GM23338 (cell line): ENCODE measurements at regions not wholly inside any gene's neighbourhood (a gene's known extent, or its start where the extent isn't known, plus 50 kb on each side); places are given as distances from the start of the nearest gene placed in this dataset.
A peak's percentile ranks its signal among the peaks of the same experiment; 100 is the strongest.

Experiments used
- ATAC-seq: fragments of 200-7000 bp; cut with Tn5 transposase; 3 replicates; pipeline ENCODE4 v1.9.1; 2020
- DNase-seq: peaks from one replicate; pipeline ENCODE4 v3.0.0-alpha.2; 2015; ENCODE audit warnings: low spot score
- H2AFZ ChIP-seq: fragments of 200-600 bp; sonication (generic); 2 replicates; pipeline ENCODE4 v1.8.0; 2016; ENCODE audit warnings: antibody characterized with exemption, mild to moderate bottlenecking, moderate library complexity
- H3F3A ChIP-seq: fragments of 200-600 bp; sonication (generic); replicated peaks from 2 replicates; pipeline ENCODE4 v1.8.0; 2017; ENCODE audit warnings: antibody characterized with exemption, mixed run types, low read depth
- H3K27ac ChIP-seq: fragments of 200-600 bp; sonication (generic); 2 replicates; pipeline ENCODE4 v1.6.1; 2016; ENCODE audit warnings: low read depth
- H3K27me3 ChIP-seq: fragments of 200-600 bp; sonication (generic); 2 replicates; pipeline ENCODE4 v1.8.0; 2016; ENCODE audit warnings: mild to moderate bottlenecking, mixed run types, moderate library complexity; ENCODE audit not compliant: insufficient read depth
- H3K36me3 ChIP-seq: fragments of 200-600 bp; sonication (generic); 2 replicates; pipeline ENCODE4 v1.8.0; 2016; ENCODE audit warnings: mild to moderate bottlenecking; ENCODE audit not compliant: insufficient read depth
- H3K4me1 ChIP-seq: fragments of 200-600 bp; sonication (generic); 2 replicates; pipeline ENCODE4 v1.8.0; 2016; ENCODE audit warnings: mild to moderate bottlenecking, moderate library complexity; ENCODE audit not compliant: insufficient read depth
- H3K4me2 ChIP-seq: fragments of 200-600 bp; sonication (generic); 2 replicates; pipeline ENCODE4 v1.7.1; 2017; ENCODE audit warnings: mixed run types
- H3K4me3 ChIP-seq: fragments of 200-600 bp; sonication (generic); 2 replicates; pipeline ENCODE4 v1.6.1; 2016; ENCODE audit warnings: mixed run types
- H3K79me2 ChIP-seq: fragments of 200-600 bp; sonication (generic); replicated peaks from 2 replicates; pipeline ENCODE4 v1.8.0; 2017; ENCODE audit warnings: mild to moderate bottlenecking; ENCODE audit not compliant: insufficient read depth
- H3K9me2 ChIP-seq: fragments of 200-600 bp; sonication (generic); 2 replicates; pipeline ENCODE4 v1.8.0; 2017; ENCODE audit not compliant: insufficient read depth
- H4K20me1 ChIP-seq: fragments of 200-600 bp; sonication (generic); replicated peaks from 2 replicates; pipeline ENCODE4 v1.8.0; 2017; ENCODE audit warnings: mild to moderate bottlenecking; ENCODE audit not compliant: insufficient read depth
- H3K27ac Mint-ChIP-seq: 2 replicates; pipeline ENCODE4 v1.8.0; 2020; ENCODE audit warnings: inconsistent platforms, mild to moderate bottlenecking, moderate library complexity, mixed read lengths
- H3K27me3 Mint-ChIP-seq: 3 replicates; pipeline ENCODE4 v1.8.0; 2022; ENCODE audit warnings: low read depth, mild to moderate bottlenecking, moderate library complexity, mixed read lengths, inconsistent platforms; ENCODE audit not compliant: insufficient read depth, poor library complexity
- H3K36me3 Mint-ChIP-seq: 3 replicates; pipeline ENCODE4 v1.8.0; 2021; ENCODE audit warnings: low read depth, mild to moderate bottlenecking, inconsistent platforms, moderate library complexity, mixed read lengths
- H3K4me1 Mint-ChIP-seq: 3 replicates; pipeline ENCODE4 v1.8.0; 2020; ENCODE audit warnings: mild to moderate bottlenecking, inconsistent platforms, mixed read lengths
- H3K4me3 Mint-ChIP-seq: 3 replicates; pipeline ENCODE4 v1.8.0; 2021; ENCODE audit warnings: moderate library complexity, mild to moderate bottlenecking, inconsistent platforms, mixed read lengths
- H3K9me3 Mint-ChIP-seq: 3 replicates; pipeline ENCODE4 v1.8.0; 2020; ENCODE audit warnings: moderate library complexity, mild to moderate bottlenecking, inconsistent platforms, mixed read lengths
- CTCF ChIP-seq, 2 experiments: fragments of 200-600 bp in 1 of 2; sonication (generic) in 1 of 2; conservative IDR thresholded peaks; 2 replicates each; pipeline versions ENCODE4 v1.5.1 to v1.6.1; 2016 to 2017; ENCODE audit warnings: antibody characterized with exemption in 2 of 2, low read depth in 2 of 2, mild to moderate bottlenecking in 2 of 2, moderate library complexity in 1 of 2
- EZH2 ChIP-seq: fragments of 200-600 bp; sonication (generic); IDR thresholded peaks from one replicate; pipeline ENCODE4 v1.8.0; 2017; ENCODE audit warnings: antibody characterized with exemption, mild to moderate bottlenecking, low read depth; ENCODE audit not compliant: unreplicated experiment
- NANOG ChIP-seq: IDR thresholded peaks from 2 replicates; pipeline ENCODE4 v1.6.1; 2016; ENCODE audit warnings: antibody characterized with exemption, borderline replicate concordance
- REST ChIP-seq: IDR thresholded peaks from one replicate; pipeline ENCODE4 v1.6.1; 2018; ENCODE audit warnings: antibody characterized with exemption; ENCODE audit not compliant: unreplicated experiment
- ZNF114 ChIP-seq: fragments of 250-450 bp; sonication (Bioruptor Pico); IDR thresholded peaks from 2 replicates; pipeline ENCODE4 v1.5.0; 2020; ENCODE audit warnings: mild to moderate bottlenecking, moderate library complexity
- TF ChIP-seq, protein P1 (sequence below): fragments of 250-450 bp; sonication (Bioruptor Pico); IDR thresholded peaks from 2 replicates; pipeline ENCODE4 v1.5.0; 2020; ENCODE audit warnings: mild to moderate bottlenecking, moderate library complexity
- TF ChIP-seq, protein P2 (sequence below): IDR thresholded peaks from 2 replicates; pipeline ENCODE4 v1.6.1; 2016; ENCODE audit warnings: antibody characterized with exemption

- ATAC-seq (no peak), DNase-seq (no peak)
- H3K36me3 Mint-ChIP-seq, result no peaks in the 10 kb centered on the region
- H3K9me3 Mint-ChIP-seq, result no peaks in the 10 kb centered on the region
- H3K4me3 Mint-ChIP-seq, result no peak overlapping the region
- H3F3A ChIP-seq, result no peaks in the 10 kb centered on the region
- H3K4me2 ChIP-seq, result no peak overlapping the region
- H3K27ac ChIP-seq, result no peak overlapping the region
- no peaks in the 10 kb centered on the region for H3K27me3 Mint-ChIP-seq
- H3K79me2 ChIP-seq, result no peaks in the 10 kb centered on the region
- H3K27ac Mint-ChIP-seq, result no peak overlapping the region
- H2AFZ ChIP-seq, result 0 out of 2 replicates have a peak overlapping the region, but pooled peaks have one; percentile 11
- H3K4me1 Mint-ChIP-seq, result peaks cover 14% of the 10 kb centered on the region; the same call in 2 of the 3 replicates
- H3K9me2 ChIP-seq, result no peaks in the 10 kb centered on the region
- H3K4me1 ChIP-seq, result peaks cover 12% of the 10 kb centered on the region
- H3K27me3 ChIP-seq, result no peaks in the 10 kb centered on the region
- no peak overlapping the region for H3K4me3 ChIP-seq
- no peaks in the 10 kb centered on the region for H3K36me3 ChIP-seq
- no peaks in the 10 kb centered on the region for H4K20me1 ChIP-seq
- TF ChIP-seq NANOG (no peak), REST (no peak), ZNF114 (CRISPR knock-in tag) (no peak), EZH2 (no peak), CTCF (conservative IDR thresholded peaks at IDR 0.05; ENCODE audit: low read depth in 2 of 2) (no peak)
- TF ChIP-seq, protein P1, sequence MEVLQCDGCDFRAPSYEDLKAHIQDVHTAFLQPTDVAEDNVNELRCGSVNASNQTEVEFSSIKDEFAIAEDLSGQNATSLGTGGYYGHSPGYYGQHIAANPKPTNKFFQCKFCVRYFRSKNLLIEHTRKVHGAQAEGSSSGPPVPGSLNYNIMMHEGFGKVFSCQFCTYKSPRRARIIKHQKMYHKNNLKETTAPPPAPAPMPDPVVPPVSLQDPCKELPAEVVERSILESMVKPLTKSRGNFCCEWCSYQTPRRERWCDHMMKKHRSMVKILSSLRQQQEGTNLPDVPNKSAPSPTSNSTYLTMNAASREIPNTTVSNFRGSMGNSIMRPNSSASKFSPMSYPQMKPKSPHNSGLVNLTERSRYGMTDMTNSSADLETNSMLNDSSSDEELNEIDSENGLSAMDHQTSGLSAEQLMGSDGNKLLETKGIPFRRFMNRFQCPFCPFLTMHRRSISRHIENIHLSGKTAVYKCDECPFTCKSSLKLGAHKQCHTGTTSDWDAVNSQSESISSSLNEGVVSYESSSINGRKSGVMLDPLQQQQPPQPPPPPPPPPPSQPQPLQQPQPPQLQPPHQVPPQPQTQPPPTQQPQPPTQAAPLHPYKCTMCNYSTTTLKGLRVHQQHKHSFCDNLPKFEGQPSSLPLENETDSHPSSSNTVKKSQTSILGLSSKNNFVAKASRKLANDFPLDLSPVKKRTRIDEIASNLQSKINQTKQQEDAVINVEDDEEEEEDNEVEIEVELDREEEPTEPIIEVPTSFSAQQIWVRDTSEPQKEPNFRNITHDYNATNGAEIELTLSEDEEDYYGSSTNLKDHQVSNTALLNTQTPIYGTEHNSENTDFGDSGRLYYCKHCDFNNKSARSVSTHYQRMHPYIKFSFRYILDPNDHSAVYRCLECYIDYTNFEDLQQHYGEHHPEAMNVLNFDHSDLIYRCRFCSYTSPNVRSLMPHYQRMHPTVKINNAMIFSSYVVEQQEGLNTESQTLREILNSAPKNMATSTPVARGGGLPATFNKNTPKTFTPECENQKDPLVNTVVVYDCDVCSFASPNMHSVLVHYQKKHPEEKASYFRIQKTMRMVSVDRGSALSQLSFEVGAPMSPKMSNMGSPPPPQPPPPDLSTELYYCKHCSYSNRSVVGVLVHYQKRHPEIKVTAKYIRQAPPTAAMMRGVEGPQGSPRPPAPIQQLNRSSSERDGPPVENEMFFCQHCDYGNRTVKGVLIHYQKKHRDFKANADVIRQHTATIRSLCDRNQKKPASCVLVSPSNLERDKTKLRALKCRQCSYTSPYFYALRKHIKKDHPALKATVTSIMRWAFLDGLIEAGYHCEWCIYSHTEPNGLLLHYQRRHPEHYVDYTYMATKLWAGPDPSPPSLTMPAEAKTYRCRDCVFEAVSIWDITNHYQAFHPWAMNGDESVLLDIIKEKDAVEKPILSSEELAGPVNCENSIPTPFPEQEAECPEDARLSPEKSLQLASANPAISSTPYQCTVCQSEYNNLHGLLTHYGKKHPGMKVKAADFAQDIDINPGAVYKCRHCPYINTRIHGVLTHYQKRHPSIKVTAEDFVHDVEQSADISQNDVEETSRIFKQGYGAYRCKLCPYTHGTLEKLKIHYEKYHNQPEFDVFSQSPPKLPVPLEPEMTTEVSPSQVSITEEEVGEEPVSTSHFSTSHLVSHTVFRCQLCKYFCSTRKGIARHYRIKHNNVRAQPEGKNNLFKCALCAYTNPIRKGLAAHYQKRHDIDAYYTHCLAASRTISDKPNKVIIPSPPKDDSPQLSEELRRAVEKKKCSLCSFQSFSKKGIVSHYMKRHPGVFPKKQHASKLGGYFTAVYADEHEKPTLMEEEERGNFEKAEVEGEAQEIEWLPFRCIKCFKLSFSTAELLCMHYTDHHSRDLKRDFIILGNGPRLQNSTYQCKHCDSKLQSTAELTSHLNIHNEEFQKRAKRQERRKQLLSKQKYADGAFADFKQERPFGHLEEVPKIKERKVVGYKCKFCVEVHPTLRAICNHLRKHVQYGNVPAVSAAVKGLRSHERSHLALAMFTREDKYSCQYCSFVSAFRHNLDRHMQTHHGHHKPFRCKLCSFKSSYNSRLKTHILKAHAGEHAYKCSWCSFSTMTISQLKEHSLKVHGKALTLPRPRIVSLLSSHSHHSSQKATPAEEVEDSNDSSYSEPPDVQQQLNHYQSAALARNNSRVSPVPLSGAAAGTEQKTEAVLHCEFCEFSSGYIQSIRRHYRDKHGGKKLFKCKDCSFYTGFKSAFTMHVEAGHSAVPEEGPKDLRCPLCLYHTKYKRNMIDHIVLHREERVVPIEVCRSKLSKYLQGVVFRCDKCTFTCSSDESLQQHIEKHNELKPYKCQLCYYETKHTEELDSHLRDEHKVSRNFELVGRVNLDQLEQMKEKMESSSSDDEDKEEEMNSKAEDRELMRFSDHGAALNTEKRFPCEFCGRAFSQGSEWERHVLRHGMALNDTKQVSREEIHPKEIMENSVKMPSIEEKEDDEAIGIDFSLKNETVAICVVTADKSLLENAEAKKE, result no peak
- TF ChIP-seq, protein P2, sequence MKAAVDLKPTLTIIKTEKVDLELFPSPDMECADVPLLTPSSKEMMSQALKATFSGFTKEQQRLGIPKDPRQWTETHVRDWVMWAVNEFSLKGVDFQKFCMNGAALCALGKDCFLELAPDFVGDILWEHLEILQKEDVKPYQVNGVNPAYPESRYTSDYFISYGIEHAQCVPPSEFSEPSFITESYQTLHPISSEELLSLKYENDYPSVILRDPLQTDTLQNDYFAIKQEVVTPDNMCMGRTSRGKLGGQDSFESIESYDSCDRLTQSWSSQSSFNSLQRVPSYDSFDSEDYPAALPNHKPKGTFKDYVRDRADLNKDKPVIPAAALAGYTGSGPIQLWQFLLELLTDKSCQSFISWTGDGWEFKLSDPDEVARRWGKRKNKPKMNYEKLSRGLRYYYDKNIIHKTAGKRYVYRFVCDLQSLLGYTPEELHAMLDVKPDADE, result no peak
Measured at GRCh38 chr2:181125359-181125758, 145.0 kb downstream of the UBE2E3 start.
